H9 (cell line): ENCODE measurements at regions not wholly inside any gene's neighbourhood (a gene's known extent, or its start where the extent isn't known, plus 50 kb on each side); places are given as distances from the start of the nearest gene placed in this dataset.

Source experiments
- DNase-seq: peaks from one replicate; pipeline ENCODE4 v3.0.0-alpha.2; 2017
- H2AFZ ChIP-seq: one replicate; pipeline ENCODE4 v1.6.1; 2013; ENCODE audit warnings: mild to moderate bottlenecking, low read length, control low read depth, moderate library complexity
- H2AK5ac ChIP-seq: 2 replicates; pipeline ENCODE4 v1.6.1; 2013; ENCODE audit warnings: low read length, control low read depth, mixed read lengths; ENCODE audit not compliant: insufficient read length
- H2BK120ac ChIP-seq: one replicate; pipeline ENCODE4 v1.6.1; 2013; ENCODE audit warnings: low read depth, mild to moderate bottlenecking, low read length, control low read depth, inconsistent platforms; ENCODE audit not compliant: poor library complexity, severe bottlenecking
- H2BK12ac ChIP-seq: 2 replicates; pipeline ENCODE4 v1.6.1; 2013; ENCODE audit warnings: low read length, control low read depth, mixed read lengths, low read depth; ENCODE audit not compliant: insufficient read length
- H2BK15ac ChIP-seq: 2 replicates; pipeline ENCODE4 v1.6.1; 2013; ENCODE audit warnings: low read depth, low read length, control low read depth
- H2BK20ac ChIP-seq: one replicate; pipeline ENCODE4 v1.6.1; 2013; ENCODE audit warnings: low read depth, mild to moderate bottlenecking, low read length, control low read depth, inconsistent platforms; ENCODE audit not compliant: poor library complexity, severe bottlenecking
- H2BK5ac ChIP-seq: 2 replicates; pipeline ENCODE4 v1.6.1; 2013; ENCODE audit warnings: low read length, control low read depth, mixed read lengths; ENCODE audit not compliant: insufficient read length
- H3K14ac ChIP-seq: 2 replicates; pipeline ENCODE4 v1.6.1; 2013; ENCODE audit warnings: low read length, control low read depth; ENCODE audit not compliant: insufficient read depth
- H3K18ac ChIP-seq: 2 replicates; pipeline ENCODE4 v1.6.1; 2013; ENCODE audit warnings: low read depth, mild to moderate bottlenecking, mixed read lengths, low read length, control low read depth; ENCODE audit not compliant: insufficient read length
- H3K23ac ChIP-seq: 2 replicates; pipeline ENCODE4 v1.6.1; 2013; ENCODE audit warnings: low read length, control low read depth, mixed read lengths, low read depth; ENCODE audit not compliant: insufficient read length
- H3K23me2 ChIP-seq: 2 replicates; pipeline ENCODE4 v1.6.1; 2013; ENCODE audit warnings: low read depth, mild to moderate bottlenecking, mixed read lengths, low read length, control low read depth; ENCODE audit not compliant: insufficient read length, poor library complexity, severe bottlenecking
- H3K27ac ChIP-seq: 2 replicates; pipeline ENCODE4 v1.5.1; 2013; ENCODE audit warnings: low read length, control low read depth, mixed read lengths, low read depth; ENCODE audit not compliant: insufficient read length
- H3K27me3 ChIP-seq: 2 replicates; pipeline ENCODE4 v1.6.1; 2013; ENCODE audit warnings: low read length, control low read depth, inconsistent platforms; ENCODE audit not compliant: insufficient read depth
- H3K4ac ChIP-seq: 2 replicates; pipeline ENCODE4 v1.6.1; 2013; ENCODE audit warnings: low read depth, mild to moderate bottlenecking, control low read depth, inconsistent platforms, low read length, moderate library complexity
- H3K4me1 ChIP-seq: 2 replicates; pipeline ENCODE4 v1.6.1; 2013; ENCODE audit warnings: low read length, control low read depth, inconsistent platforms; ENCODE audit not compliant: insufficient read depth
- H3K4me2 ChIP-seq: 2 replicates; pipeline ENCODE4 v1.6.1; 2013; ENCODE audit warnings: low read length, control low read depth, mixed read lengths; ENCODE audit not compliant: insufficient read length, insufficient read depth
- H3K56ac ChIP-seq: 2 replicates; pipeline ENCODE4 v1.6.1; 2013; ENCODE audit warnings: low read depth, mild to moderate bottlenecking, mixed read lengths, low read length, control low read depth; ENCODE audit not compliant: insufficient read length
- H3K79me1 ChIP-seq: 2 replicates; pipeline ENCODE4 v1.6.1; 2013; ENCODE audit warnings: low read depth, mild to moderate bottlenecking, moderate library complexity, low read length, control low read depth, inconsistent platforms; ENCODE audit not compliant: insufficient read depth, poor library complexity, severe bottlenecking
- H3K79me2 ChIP-seq: 2 replicates; pipeline ENCODE4 v1.6.1; 2013; ENCODE audit warnings: low read length, control low read depth, inconsistent platforms; ENCODE audit not compliant: insufficient read depth
- H3K9ac ChIP-seq: 2 replicates; pipeline ENCODE4 v1.6.1; 2013; ENCODE audit warnings: low read length, control low read depth, mixed read lengths; ENCODE audit not compliant: insufficient read length; ENCODE audit errors: extremely low read depth
- H3K9me3 ChIP-seq: one replicate; pipeline ENCODE4 v1.6.1; 2013; ENCODE audit warnings: low read depth, low read length, inconsistent platforms; ENCODE audit not compliant: control insufficient read depth
- H3T11ph ChIP-seq: one replicate; pipeline ENCODE4 v1.6.1; 2013; ENCODE audit warnings: mild to moderate bottlenecking, low read length, control low read depth, inconsistent platforms
- H4K20me1 ChIP-seq: one replicate; pipeline ENCODE4 v1.6.1; 2013; ENCODE audit not compliant: control insufficient read depth, insufficient read length, insufficient read depth
- H4K5ac ChIP-seq: 2 replicates; pipeline ENCODE4 v1.6.1; 2013; ENCODE audit warnings: low read depth, mild to moderate bottlenecking, mixed read lengths, low read length, control low read depth; ENCODE audit not compliant: insufficient read length
- H4K8ac ChIP-seq: replicated peaks from 2 replicates; pipeline ENCODE4 v1.6.1; 2013; ENCODE audit warnings: low read length, control low read depth, mixed read lengths, low read depth; ENCODE audit not compliant: insufficient read length
- H4K91ac ChIP-seq: 2 replicates; pipeline ENCODE4 v1.6.1; 2013; ENCODE audit warnings: low read depth, mild to moderate bottlenecking, moderate library complexity, mixed read lengths, low read length, control low read depth; ENCODE audit not compliant: insufficient read length
- H3K27ac Mint-ChIP-seq, 3 experiments: 2 replicates in 2 of 3; 3 replicates in 1 of 3; pipeline ENCODE4 v1.8.0; 2020 to 2021; ENCODE audit warnings: mixed read lengths in 3 of 3, mild to moderate bottlenecking in 1 of 3, moderate library complexity in 1 of 3
- H3K27me3 Mint-ChIP-seq: 2 replicates; pipeline ENCODE4 v1.8.0; 2021; ENCODE audit warnings: low read depth, mild to moderate bottlenecking, moderate library complexity, mixed read lengths
- H3K36me3 Mint-ChIP-seq, 3 experiments: 2 replicates in 2 of 3; 3 replicates in 1 of 3; pipeline ENCODE4 v1.8.0; 2020 to 2021; ENCODE audit warnings: low read depth in 3 of 3, mixed read lengths in 3 of 3; ENCODE audit not compliant: insufficient read depth in 1 of 3
- H3K4me1 Mint-ChIP-seq, 2 experiments: 2 replicates each; pipeline ENCODE4 v1.8.0; 2020; ENCODE audit warnings: mixed read lengths in 2 of 2
- H3K4me3 Mint-ChIP-seq, 2 experiments: 2 replicates in 1 of 2; 3 replicates in 1 of 2; pipeline ENCODE4 v1.8.0; 2020 to 2021; ENCODE audit warnings: mild to moderate bottlenecking in 2 of 2, mixed read lengths in 2 of 2, moderate library complexity in 1 of 2
- H3K9me3 Mint-ChIP-seq, 2 experiments: 2 replicates in 1 of 2; 3 replicates in 1 of 2; pipeline ENCODE4 v1.8.0; 2020; ENCODE audit warnings: mild to moderate bottlenecking in 2 of 2, mixed read lengths in 2 of 2, moderate library complexity in 1 of 2
- WGBS: extraction: QIAGEN DNeasy Blood & Tissue Kit; methylation state at CpG from one replicate; pipeline ENCODE4 v1.1.7; 2013; ENCODE audit warnings: missing lambda C conversion rate, low lambda C conversion rate, mixed read lengths; ENCODE audit not compliant: insufficient read length; ENCODE audit errors: extremely low coverage; 5-methylcytosine and 5-hydroxymethylcytosine counted together
- TF ChIP-seq, protein P1 (sequence below): fragments of 200-600 bp; sonication (generic); conservative IDR thresholded peaks from 3 replicates; pipeline ENCODE4 v1.8.0; 2021; ENCODE audit warnings: antibody characterized with exemption, mild to moderate bottlenecking

DNA sequence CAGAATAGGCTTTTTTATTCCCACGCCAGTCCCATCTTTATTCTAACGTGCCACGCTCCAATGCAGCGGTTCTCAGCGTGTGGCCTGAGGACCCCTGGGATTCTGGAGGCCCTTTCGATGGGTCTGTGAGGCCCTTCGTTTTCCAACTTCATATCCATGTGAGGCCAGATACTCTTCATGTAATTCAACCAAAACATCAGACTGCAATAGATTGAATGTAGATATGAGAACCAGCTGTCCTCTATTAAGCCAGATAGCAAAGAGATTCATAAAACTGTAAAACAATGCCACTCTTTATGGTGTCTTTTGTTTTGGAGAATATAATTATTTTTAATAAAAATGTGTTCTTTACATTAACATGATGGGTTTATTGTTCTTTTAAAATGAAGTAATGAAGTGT, 53.2 kb upstream of the KMT2C start:
- Histone ChIP-seq H3K9me3 (no peaks in the 10 kb centered on the region), H4K20me1 (no peaks in the 10 kb centered on the region), H3K23ac (no peak overlapping the region), H3K79me1 (no peaks in the 10 kb centered on the region), H2BK12ac (no peak overlapping the region), H3T11ph (no peak overlapping the region), H2BK5ac (no peak overlapping the region), H3K56ac (no peak overlapping the region), H3K23me2 (no peaks in the 10 kb centered on the region), H3K4me1 (no peaks in the 10 kb centered on the region; the same call in 1 of the 2 replicates), H3K4ac (no peak overlapping the region), H3K27me3 (no peaks in the 10 kb centered on the region), H2AK5ac (no peak overlapping the region), H2AFZ (no peak overlapping the region), H2BK120ac (no peak overlapping the region), H3K9ac (no peak overlapping the region), H3K18ac (no peak overlapping the region), H4K91ac (no peak overlapping the region), H4K8ac (no peak overlapping the region), H3K4me2 (no peak overlapping the region), H2BK20ac (no peak overlapping the region), H2BK15ac (no peak overlapping the region), H3K14ac (no peak overlapping the region), H4K5ac (no peak overlapping the region), H3K79me2 (no peaks in the 10 kb centered on the region), H3K27ac (no peak overlapping the region)
- H3K27ac Mint-ChIP-seq, result no peak overlapping the region
- TF ChIP-seq, protein P1, sequence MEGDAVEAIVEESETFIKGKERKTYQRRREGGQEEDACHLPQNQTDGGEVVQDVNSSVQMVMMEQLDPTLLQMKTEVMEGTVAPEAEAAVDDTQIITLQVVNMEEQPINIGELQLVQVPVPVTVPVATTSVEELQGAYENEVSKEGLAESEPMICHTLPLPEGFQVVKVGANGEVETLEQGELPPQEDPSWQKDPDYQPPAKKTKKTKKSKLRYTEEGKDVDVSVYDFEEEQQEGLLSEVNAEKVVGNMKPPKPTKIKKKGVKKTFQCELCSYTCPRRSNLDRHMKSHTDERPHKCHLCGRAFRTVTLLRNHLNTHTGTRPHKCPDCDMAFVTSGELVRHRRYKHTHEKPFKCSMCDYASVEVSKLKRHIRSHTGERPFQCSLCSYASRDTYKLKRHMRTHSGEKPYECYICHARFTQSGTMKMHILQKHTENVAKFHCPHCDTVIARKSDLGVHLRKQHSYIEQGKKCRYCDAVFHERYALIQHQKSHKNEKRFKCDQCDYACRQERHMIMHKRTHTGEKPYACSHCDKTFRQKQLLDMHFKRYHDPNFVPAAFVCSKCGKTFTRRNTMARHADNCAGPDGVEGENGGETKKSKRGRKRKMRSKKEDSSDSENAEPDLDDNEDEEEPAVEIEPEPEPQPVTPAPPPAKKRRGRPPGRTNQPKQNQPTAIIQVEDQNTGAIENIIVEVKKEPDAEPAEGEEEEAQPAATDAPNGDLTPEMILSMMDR, result no peak
- no peak overlapping the region for H3K4me3 Mint-ChIP-seq
- H3K4me1 Mint-ChIP-seq, result peaks cover 11 to 12% of the 10 kb centered on the region in 2 experiments
- H3K9me3 Mint-ChIP-seq, result no peaks in the 10 kb centered on the region; a peak in 1 of 5 replicates
- no CpG with 5 or more reads among the region's 7 CpGs for WGBS
- no peak for DNase-seq
- H3K27me3 Mint-ChIP-seq, result no peaks in the 10 kb centered on the region
- H3K36me3 Mint-ChIP-seq, result peaks cover 0 to 2% (median 0%) of the 10 kb centered on the region in 3 experiments; a peak in 1 of 7 replicates
